Ovary (tissue), 7 donors: ENCODE measurements at regions not wholly inside any gene's neighbourhood (a gene's known extent, or its start where the extent isn't known, plus 50 kb on each side); places are given as distances from the start of the nearest gene placed in this dataset.
A peak's percentile ranks its signal among the peaks of the same experiment; 100 is the strongest.

ENCODE experiments used
- DNase-seq, 5 donors: peaks; one replicate each; pipeline ENCODE4 v3.0.0-alpha.2; 2019 to 2020
- H3K27ac ChIP-seq, 2 donors: fragments of 200-600 bp; one replicate each; pipeline versions ENCODE4 v1.5.1 to v1.8.0; 2019 to 2022
- H3K27me3 ChIP-seq: fragments of 200-600 bp; one replicate; pipeline ENCODE4 v1.8.0; 2022
- H3K36me3 ChIP-seq: fragments of 200-600 bp; sonication (generic); one replicate; pipeline ENCODE4 v1.5.1; 2019
- H3K4me1 ChIP-seq: one replicate; pipeline ENCODE4 v1.8.1; 2013; ENCODE audit warnings: mild to moderate bottlenecking, moderate library complexity; ENCODE audit not compliant: insufficient read depth
- H3K4me3 ChIP-seq: fragments of 200-600 bp; sonication (generic); one replicate; pipeline ENCODE4 v1.5.1; 2017
- H3K9me3 ChIP-seq, 2 donors: fragments of 200-600 bp in 1 of 2; sonication (generic) in 1 of 2; one replicate each; pipeline versions ENCODE4 v1.5.1 to v1.8.1; 2013 to 2019; ENCODE audit warnings: mild to moderate bottlenecking in 1 of 2, moderate library complexity in 1 of 2
- CTCF ChIP-seq, 3 donors: fragments of 450-650 bp in 2 of 3; fragments of 200-600 bp in 1 of 3; IDR thresholded peaks; one replicate each; pipeline versions ENCODE4 v1.5.1 to v1.8.0; 2016 to 2022; ENCODE audit warnings: antibody characterized with exemption in 3 of 3, mild to moderate bottlenecking in 1 of 3
- EP300 ChIP-seq: sonication (generic); formaldehyde crosslinking; IDR thresholded peaks from one replicate; pipeline ENCODE4 v1.6.1; 2017; ENCODE audit warnings: antibody characterized with exemption
- POLR2A ChIP-seq: fragments of 450-650 bp; IDR thresholded peaks from one replicate; pipeline ENCODE4 v1.6.1; 2017; ENCODE audit warnings: antibody characterized with exemption, mild to moderate bottlenecking, moderate library complexity
- WGBS, 3 donors: extraction: QIAGEN DNeasy Blood & Tissue Kit in 1 of 3; methylation state at CpG; one replicate each; pipeline versions ENCODE4 v1.1.5 to v1.1.7; 2013 to 2017; 5-methylcytosine and 5-hydroxymethylcytosine counted together
- intact Hi-C, 4 donors: fragments of 100-400 bp; cut with DNase I; formaldehyde crosslinking; loops; one replicate each; pipeline versions ENCODE4 v1.11.0 to v1.15.1; 2022 to 2023
- donor health status: DM: no; HTN: no; CAD: no; lungs with moderate emphysema.
- donor health status: DM: no; HTN: no; CAD: no.
- donor health status: Bipolar disorder and iron deficiency.
- donor health status: DM: no; HTN: no; CAD: no.
- donor health status: DM: yes; HTN: yes; CAD: no.

- Histone ChIP-seq H3K9me3 (no peaks in the 10 kb centered on the region), H3K4me3 (no peak overlapping the region), H3K27ac (no peak overlapping the region), H3K27me3 (no peaks in the 10 kb centered on the region), H3K4me1 (no peaks in the 10 kb centered on the region), H3K36me3 (no peaks in the 10 kb centered on the region)
- WGBS, 3 donors = 78 to 92% (median 85%) methylated on average over 1 of the region's 1 CpG
- intact Hi-C loops = no loop called here
- TF ChIP-seq CTCF (IDR thresholded peaks at IDR 0.05) = no peak
- TF ChIP-seq EP300 = no peak
- no peak for TF ChIP-seq POLR2A
- DNase-seq = no peak
Observed at GRCh38 chr5:71877511-71877910, 158.4 kb downstream of the CARTPT start.

GRCh38 chr5:71880536-71880935 lies 161.5 kb downstream of the CARTPT start:
- TF ChIP-seq EP300 = no peak
- TF ChIP-seq CTCF (IDR thresholded peaks at IDR 0.05) = no peak
- TF ChIP-seq POLR2A = no peak
- H3K9me3 ChIP-seq = no peaks in the 10 kb centered on the region
- intact Hi-C loops = no loop called here

GRCh38 chr5:71882826-71883741 lies 164.0 kb downstream of the CARTPT start:
- no peaks in the 10 kb centered on the region for H3K27me3 ChIP-seq
- H3K27ac ChIP-seq = no peak overlapping the region
- TF ChIP-seq CTCF (IDR thresholded peaks at IDR 0.05) (no peak), EP300 (no peak), POLR2A (no peak)
- WGBS, 3 donors = 53 to 74% (median 61%) methylated on average over 10 of the region's 10 CpGs
- no peak for DNase-seq
- H3K9me3 ChIP-seq = no peaks in the 10 kb centered on the region
- H3K4me1 ChIP-seq = no peaks in the 10 kb centered on the region
- intact Hi-C loops = no loop called here
- no peak overlapping the region for H3K4me3 ChIP-seq
- no peaks in the 10 kb centered on the region for H3K36me3 ChIP-seq

More at GRCh38 chr5:71880536-71880935, 161.5 kb downstream of the CARTPT start:
- WGBS, 3 donors = 38 to 56% (median 54%) methylated on average over 5 of the region's 5 CpGs
- H3K27me3 ChIP-seq = no peaks in the 10 kb centered on the region
- DNase-seq = no peak
- no peak overlapping the region for H3K27ac ChIP-seq
- H3K4me3 ChIP-seq = no peak overlapping the region
- H3K4me1 ChIP-seq = no peaks in the 10 kb centered on the region
- H3K36me3 ChIP-seq = no peaks in the 10 kb centered on the region

GRCh38 chr5:71883742-71884103 lies 164.6 kb downstream of the CARTPT start:
- no peaks in the 10 kb centered on the region for H3K27me3 ChIP-seq
- H3K4me1 ChIP-seq = no peaks in the 10 kb centered on the region
- peak in 1 of 5 donors; percentile 43 for DNase-seq
- WGBS, 3 donors = 26 to 40% (median 32%) methylated on average over 2 of the region's 2 CpGs
- no peak overlapping the region for H3K4me3 ChIP-seq
- no peaks in the 10 kb centered on the region for H3K36me3 ChIP-seq
- intact Hi-C loops = no loop called here
- H3K27ac ChIP-seq = no peak overlapping the region
- no peaks in the 10 kb centered on the region for H3K9me3 ChIP-seq
- TF ChIP-seq CTCF (IDR thresholded peaks at IDR 0.05) = no peak
- no peak for TF ChIP-seq EP300
- no peak for TF ChIP-seq POLR2A
